H1 (cell line): ENCODE measurements at regions not wholly inside any gene's neighbourhood (a gene's known extent, or its start where the extent isn't known, plus 50 kb on each side); places are given as distances from the start of the nearest gene placed in this dataset.

ENCODE experiments used
- CBX8 ChIP-seq: fragments of 300-800, 300-1000 bp; sonication (generic); IDR thresholded peaks from 2 replicates; pipeline ENCODE4 v1.7.1; 2016; ENCODE audit warnings: low read depth, low read length, borderline replicate concordance
- CREB1 ChIP-seq: IDR thresholded peaks from 2 replicates; pipeline ENCODE4 v1.6.1; 2012; ENCODE audit warnings: inconsistent platforms
- CTCF ChIP-seq, 3 experiments: IDR thresholded peaks; 1 replicate in 2 of 3; 2 replicates in 1 of 3; pipeline versions ENCODE4 v1.5.1 to v1.6.1; 2011; ENCODE audit warnings: low read length in 3 of 3, mild to moderate bottlenecking in 3 of 3, inconsistent platforms in 2 of 3, low read depth in 1 of 3, moderate library complexity in 1 of 3; ENCODE audit not compliant: insufficient read depth in 1 of 3; ENCODE audit errors: control extremely low read depth in 1 of 3
- EP300 ChIP-seq, 2 experiments: IDR thresholded peaks; 1 replicate in 1 of 2; 2 replicates in 1 of 2; pipeline ENCODE4 v1.6.1; 2011 to 2012; ENCODE audit warnings: low read depth in 2 of 2, low read length in 2 of 2, mild to moderate bottlenecking in 2 of 2, borderline replicate concordance in 1 of 2, inconsistent platforms in 1 of 2, moderate library complexity in 1 of 2
- KDM1A ChIP-seq: fragments of 200-600, 300-600 bp; sonication (generic); IDR thresholded peaks from 2 replicates; pipeline ENCODE4 v1.7.1; 2016; ENCODE audit warnings: mild to moderate bottlenecking, low read length, borderline replicate concordance
- NRF1 ChIP-seq: IDR thresholded peaks from 2 replicates; pipeline ENCODE4 v1.6.1; 2011; ENCODE audit warnings: mild to moderate bottlenecking, low read depth, low read length, improper control_type of control experiment
- POLR2A ChIP-seq, 2 experiments: IDR thresholded peaks; 1 replicate in 1 of 2; 2 replicates in 1 of 2; pipeline ENCODE4 v1.6.1; 2011; ENCODE audit warnings: low read depth in 2 of 2, low read length in 2 of 2, mild to moderate bottlenecking in 2 of 2; ENCODE audit errors: control extremely low read depth in 1 of 2
- POLR2AphosphoS5 ChIP-seq: IDR thresholded peaks from 2 replicates; pipeline ENCODE4 v1.6.1; 2011; ENCODE audit warnings: low read depth, low read length
- RAD21 ChIP-seq, 2 experiments: IDR thresholded peaks in 1 of 2; conservative IDR thresholded peaks in 1 of 2; 2 replicates each; pipeline ENCODE4 v1.6.1; 2011; ENCODE audit warnings: low read depth in 2 of 2, low read length in 2 of 2, improper control_type of control experiment in 1 of 2, inconsistent platforms in 1 of 2, mild to moderate bottlenecking in 1 of 2, moderate library complexity in 1 of 2
- SIX5 ChIP-seq: IDR thresholded peaks from 2 replicates; pipeline ENCODE4 v1.6.1; 2011; ENCODE audit warnings: mild to moderate bottlenecking, low read depth, low read length

- TF ChIP-seq RAD21 (IDR thresholded peaks at IDR 0.05 in 1 of 2, conservative IDR thresholded peaks at IDR 0.05 in 1 of 2; ENCODE audit: low read depth in 2 of 2, low read length in 2 of 2): 0 out of 4 replicates have a peak, but pooled peaks have one; percentile 7 to 18
- TF ChIP-seq CTCF (IDR thresholded peaks at IDR 0.05; ENCODE audit: control extremely low read depth in 1 of 3, insufficient read depth in 1 of 3, low read depth in 1 of 3, low read length in 3 of 3): peak in 2 of 3 experiments; percentile 28 to 30; a peak in 2 of 4 replicates
- TF ChIP-seq POLR2AphosphoS5: no peak
- TF ChIP-seq KDM1A: no peak
- TF ChIP-seq POLR2A (IDR thresholded peaks at IDR 0.05; ENCODE audit: control extremely low read depth in 1 of 2, low read depth in 2 of 2, low read length in 2 of 2): no peak
- TF ChIP-seq EP300 (IDR thresholded peaks at IDR 0.05; ENCODE audit: borderline replicate concordance in 1 of 2, low read depth in 2 of 2, low read length in 2 of 2): no peak
- TF ChIP-seq CBX8: no peak
- TF ChIP-seq SIX5: 0 out of 2 replicates have a peak, but pooled peaks have one; percentile 3
- TF ChIP-seq CREB1: no peak
- no peak for TF ChIP-seq NRF1
Measured at GRCh38 chr10:6753644-6754043, 173.6 kb upstream of the PRKCQ start.
